Right lobe of liver (tissue), 4 donors: ENCODE measurements at regions not wholly inside any gene's neighbourhood (a gene's known extent, or its start where the extent isn't known, plus 50 kb on each side); places are given as distances from the start of the nearest gene placed in this dataset.

Experiments used
- CTCF ChIP-seq, 4 donors: fragments of 200-600 bp in 3 of 4; fragments of 450-650 bp in 1 of 4; IDR thresholded peaks; one replicate each; pipeline versions ENCODE4 v1.5.1 to v1.8.0; 2016 to 2022; ENCODE audit warnings: antibody characterized with exemption in 4 of 4, mild to moderate bottlenecking in 2 of 4
- POLR2A ChIP-seq: fragments of 450-650 bp; IDR thresholded peaks from one replicate; pipeline ENCODE4 v1.6.1; 2017; ENCODE audit warnings: antibody characterized with exemption, mild to moderate bottlenecking
- donor health status: DM: no; HTN: no; CAD: no.
- donor health status: DM: no; HTN: no; CAD: no.
- donor health status: DM: no; HTN: yes; CAD: no.

- TF ChIP-seq POLR2A (no peak), CTCF (IDR thresholded peaks at IDR 0.05) (no peak)
These were observed 338.1 kb upstream of the SFSWAP start for GRCh38 chr12:131372706-131373195.
